HepG2 (cell line): ENCODE measurements at regions not wholly inside any gene's neighbourhood (a gene's known extent, or its start where the extent isn't known, plus 50 kb on each side); places are given as distances from the start of the nearest gene placed in this dataset.

Source experiments
- BHLHE40 ChIP-seq: IDR thresholded peaks from 2 replicates; pipeline ENCODE4 v1.6.1; 2011; ENCODE audit warnings: low read length, improper control_type of control experiment
- HOMEZ ChIP-seq: IDR thresholded peaks from 2 replicates; pipeline ENCODE4 v1.6.1; 2016; ENCODE audit warnings: low read depth
- KMT2A ChIP-seq: sonication (generic); formaldehyde crosslinking; IDR thresholded peaks from 2 replicates; pipeline ENCODE4 v1.4.0; 2020; ENCODE audit warnings: missing genetic modification reagents
- TFDP1 ChIP-seq: IDR thresholded peaks from 2 replicates; pipeline ENCODE4 v1.6.1; 2016; ENCODE audit warnings: missing compliant biosample characterization, missing genetic modification reagents, borderline replicate concordance
- ZNF12 ChIP-seq: sonication (generic); formaldehyde crosslinking; IDR thresholded peaks from 2 replicates; pipeline ENCODE4 v1.5.0; 2020; ENCODE audit warnings: missing genetic modification reagents
- ZNF280D ChIP-seq: sonication (generic); formaldehyde crosslinking; IDR thresholded peaks from 2 replicates; pipeline ENCODE4 v1.5.1; 2020; ENCODE audit warnings: mild to moderate bottlenecking, missing genetic modification reagents
- ZNF335 ChIP-seq: sonication (generic); formaldehyde crosslinking; IDR thresholded peaks from 2 replicates; pipeline ENCODE4 v1.4.0; 2020; ENCODE audit warnings: missing genetic modification reagents

GRCh38 chr4:163588532-163588931 is 94.0 kb downstream of the TMA16 start:
- TF ChIP-seq KMT2A (CRISPR knock-in tag) = no peak
- TF ChIP-seq ZNF335 = no peak
- no peak for TF ChIP-seq HOMEZ (CRISPR knock-in tag)
- TF ChIP-seq ZNF12 (CRISPR knock-in tag) = no peak
- TF ChIP-seq TFDP1 (CRISPR knock-in tag) = no peak
- TF ChIP-seq BHLHE40 = no peak
- no peak for TF ChIP-seq ZNF280D
